Left renal cortex interstitium (tissue), 4 donors: ENCODE measurements at regions not wholly inside any gene's neighbourhood (a gene's known extent, or its start where the extent isn't known, plus 50 kb on each side); places are given as distances from the start of the nearest gene placed in this dataset.

Source experiments
- DNase-seq, 4 donors: peaks; one replicate each; pipeline ENCODE4 v3.0.0-alpha.2; 2013; ENCODE audit warnings: low read depth in 4 of 4, low spot score in 2 of 4, missing footprints in 1 of 4

DNA sequence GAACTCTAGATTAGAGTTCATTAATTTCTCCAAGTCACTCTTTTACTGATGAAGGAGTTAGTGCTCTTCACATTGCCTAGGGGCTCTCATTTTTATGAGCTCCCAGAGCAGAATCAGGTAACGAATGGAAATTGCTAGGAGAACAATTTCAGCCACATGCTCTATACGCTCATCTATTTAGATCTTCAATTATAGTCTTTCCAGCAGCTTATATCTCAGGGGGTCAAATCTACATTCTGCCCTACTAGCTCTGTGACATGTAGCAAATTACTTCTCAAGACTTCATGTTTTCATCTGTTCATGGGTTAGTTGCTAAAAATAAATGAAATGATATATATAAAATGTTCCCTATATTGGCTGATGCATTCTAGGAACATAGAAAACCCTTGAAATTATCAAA, 183.6 kb downstream of the PLPP3 start:
- DNase-seq: no peak

DNA sequence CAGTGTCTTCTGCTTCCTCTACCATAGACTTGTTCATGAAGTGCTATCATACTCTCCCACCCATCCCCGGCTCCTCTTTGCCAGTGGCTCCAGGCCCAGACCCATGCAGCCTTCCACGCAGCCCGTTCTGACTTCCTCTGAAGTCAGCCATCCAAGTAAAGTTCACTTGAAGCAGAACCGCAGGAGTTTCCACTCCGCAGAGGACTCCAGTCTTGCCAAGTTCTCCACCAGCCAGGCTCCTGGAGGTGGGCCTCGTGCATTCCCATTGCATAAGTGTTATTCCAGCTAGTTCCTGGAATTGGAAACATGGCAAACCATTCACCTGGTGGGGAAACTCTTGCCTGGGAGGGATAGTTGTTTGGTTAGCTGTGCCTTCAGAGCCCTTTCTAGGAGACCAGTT, 185.1 kb downstream of the PLPP3 start:
- no peak for DNase-seq

- DNase-seq: no peak
Observed at GRCh38 chr1:56390934-56391731, 188.2 kb downstream of the PLPP3 start.

- DNase-seq: peak in 1 of 4 donors; percentile 47
Observed at GRCh38 chr1:56390232-56390867, 189.0 kb downstream of the PLPP3 start.

- no peak for DNase-seq
Observed at GRCh38 chr1:56389813-56390212, 189.6 kb downstream of the PLPP3 start.

DNA sequence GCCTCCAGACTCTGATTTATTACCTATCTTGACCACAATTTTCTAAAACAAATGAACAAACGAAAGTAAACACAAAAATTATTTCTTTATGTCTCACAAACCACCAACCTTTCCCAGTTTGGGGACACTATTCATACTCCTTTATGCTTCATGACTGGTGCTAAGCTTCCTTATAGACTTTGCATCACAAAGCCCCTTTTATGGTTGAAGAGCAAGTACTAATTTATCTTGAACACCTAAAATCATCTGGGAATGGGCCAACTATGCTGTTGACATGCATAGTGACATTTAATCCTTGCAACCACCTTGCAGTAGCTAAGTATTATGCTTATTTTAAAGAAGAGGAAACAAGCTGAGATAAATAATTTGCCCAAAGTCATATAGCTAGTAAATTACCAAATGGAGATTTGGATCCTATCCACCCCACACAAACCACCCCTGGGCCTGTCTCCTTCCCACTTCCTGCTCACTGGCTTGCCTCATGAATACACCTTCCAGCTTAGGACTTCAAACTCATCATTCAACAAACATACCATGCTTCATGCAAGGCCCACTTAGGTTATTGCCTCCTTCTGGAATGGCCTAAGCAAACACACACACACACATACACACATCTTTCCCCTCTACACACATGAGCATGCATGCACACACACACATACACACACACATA, 192.2 kb downstream of the PLPP3 start:
- no peak for DNase-seq

- no peak for DNase-seq
Observed at GRCh38 chr1:56385314-56385713, 194.0 kb downstream of the PLPP3 start.

- no peak for DNase-seq
Observed at GRCh38 chr1:56382929-56383328, 196.4 kb downstream of the PLPP3 start.

- DNase-seq: no peak
Observed at GRCh38 chr1:56380531-56380930, 198.8 kb downstream of the PLPP3 start.

DNA sequence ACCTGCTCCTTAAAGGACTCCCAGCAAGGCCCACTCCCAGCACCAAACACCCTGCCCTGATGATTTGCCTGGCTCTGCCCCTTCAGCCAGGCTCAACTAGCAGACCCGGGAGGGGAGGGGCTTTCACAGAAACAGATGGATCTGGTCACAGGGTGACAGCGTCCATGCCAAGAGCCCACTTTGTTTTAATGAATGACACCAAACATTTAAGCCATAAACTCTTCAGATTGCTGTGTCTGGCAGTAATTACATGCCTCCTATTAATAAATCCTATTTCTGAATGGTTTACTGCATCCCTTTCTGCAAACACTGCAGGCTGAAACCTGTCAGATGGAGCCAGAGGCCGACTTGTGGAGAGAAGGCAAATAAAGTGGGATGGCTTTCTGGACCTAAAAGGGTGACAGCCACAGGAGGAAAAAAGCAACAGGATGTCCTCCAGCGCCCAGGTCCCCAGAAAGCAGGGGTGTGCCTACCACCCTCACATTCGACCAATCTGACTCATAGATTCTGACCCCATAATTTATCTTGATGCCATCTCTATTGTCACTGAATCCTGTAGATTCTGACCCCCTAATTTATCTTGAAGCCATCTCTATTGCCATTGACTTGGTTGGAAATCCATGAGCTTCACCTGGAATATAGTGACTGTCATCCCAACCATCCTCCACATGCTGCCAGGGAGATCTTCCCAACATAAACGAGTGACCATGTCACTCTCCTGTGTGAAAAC, 200.9 kb downstream of the PLPP3 start:
- peak in 3 of 4 donors; percentile 39 to 46 (median 42) for DNase-seq

DNA sequence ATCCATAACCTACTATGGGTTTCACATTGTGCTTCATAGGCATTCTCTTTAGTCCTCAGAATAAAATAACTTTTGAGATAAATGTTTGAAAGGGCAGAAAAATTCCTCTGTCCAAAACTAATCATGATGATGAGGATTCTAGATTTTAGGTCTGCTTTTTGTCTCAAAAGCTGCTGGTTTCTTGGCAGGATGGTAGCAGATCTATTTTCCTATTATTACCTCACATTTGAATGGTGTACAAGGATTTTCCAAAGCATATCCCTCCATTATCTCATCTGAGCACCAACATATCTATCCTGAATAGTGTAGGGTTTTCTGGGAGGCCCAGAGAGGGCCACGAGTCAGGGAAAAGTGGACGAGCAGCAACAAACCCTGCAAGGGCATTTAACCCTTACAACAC, 201.9 kb downstream of the PLPP3 start:
- no peak for DNase-seq

DNA sequence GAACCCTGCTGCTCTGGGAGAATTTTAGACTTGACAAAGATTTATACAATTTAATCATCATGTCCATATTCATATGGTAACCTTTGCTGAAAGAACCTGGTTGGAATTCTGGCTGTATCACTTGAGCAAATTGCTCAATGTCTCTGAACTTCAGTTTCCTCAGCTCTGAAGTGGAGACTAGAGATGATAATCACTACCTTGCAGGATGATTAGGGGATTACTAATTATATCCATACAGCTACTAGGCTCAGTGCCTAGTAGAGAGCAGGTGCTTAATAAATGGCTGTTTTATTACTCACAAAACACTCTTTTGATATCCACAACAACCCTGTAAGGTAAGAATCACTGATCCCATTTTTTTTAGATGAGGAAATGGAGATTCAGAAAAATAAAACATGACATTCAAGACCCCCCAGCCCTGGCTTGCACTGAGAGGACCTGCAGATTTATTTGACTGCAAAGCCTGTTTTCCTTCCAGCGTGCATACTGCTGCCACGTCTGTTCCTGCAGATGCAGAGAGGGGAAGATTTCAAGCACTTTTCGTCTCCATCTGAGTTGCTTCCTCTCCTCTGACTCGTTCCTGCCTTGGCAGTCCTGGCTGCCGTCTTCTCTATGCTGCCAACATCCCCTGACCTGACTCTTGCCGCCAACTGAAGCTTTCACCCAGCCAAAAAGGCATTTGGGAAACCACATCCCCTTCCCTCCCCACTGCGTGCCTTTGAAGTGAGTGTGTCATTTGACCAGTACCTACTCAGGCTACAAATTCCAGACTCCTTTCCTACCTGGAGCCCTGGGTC, 203.0 kb downstream of the PLPP3 start:
- DNase-seq: no peak

GRCh38 chr1:56375326-56375804, 204.0 kb downstream of the PLPP3 start:
- no peak for DNase-seq

DNA sequence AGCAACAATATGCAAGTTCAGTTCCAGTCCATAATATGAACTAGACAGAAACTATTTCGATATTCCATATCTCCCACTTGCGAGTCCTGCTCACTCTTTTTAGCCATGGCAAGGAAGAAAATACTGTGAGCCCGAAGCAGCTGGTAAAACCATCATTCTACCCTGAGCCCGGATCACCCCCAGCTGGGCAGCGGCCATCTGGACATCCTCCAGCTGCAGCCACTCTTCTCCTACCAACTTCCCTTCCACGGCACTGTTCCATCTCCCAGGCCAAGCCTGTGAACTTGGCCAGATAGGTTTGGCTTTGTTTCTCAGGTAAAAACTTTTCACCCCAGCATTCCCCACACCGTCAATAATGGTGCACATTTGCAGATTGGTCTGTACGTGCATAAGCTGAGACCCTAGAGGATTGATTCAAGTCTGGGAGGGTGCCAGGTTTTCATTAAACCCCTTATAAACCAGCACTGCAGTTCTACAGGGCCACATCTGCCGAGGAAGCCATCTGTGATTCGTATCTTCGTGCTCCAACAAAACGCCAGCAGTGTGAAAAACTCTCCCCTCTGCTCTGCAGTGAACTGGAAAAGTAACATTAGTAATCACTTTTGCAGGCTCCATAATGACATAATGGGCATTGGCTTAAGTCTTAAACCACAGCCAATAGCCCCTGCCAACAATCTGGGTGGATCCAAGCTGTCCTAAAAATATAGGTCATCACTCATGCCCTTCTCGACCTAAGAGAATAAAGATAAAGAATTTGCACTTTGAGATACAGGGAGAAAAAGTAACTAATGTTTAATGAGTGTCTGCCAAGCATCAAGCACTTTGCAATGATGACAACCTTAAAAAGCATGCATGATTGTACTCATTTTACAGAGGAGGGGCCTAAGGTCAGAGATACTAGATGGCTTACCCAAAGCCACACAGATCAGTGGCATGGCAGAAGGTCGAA, 205.1 kb downstream of the PLPP3 start:
- DNase-seq: no peak

GRCh38 chr1:56370513-56370912, 208.8 kb downstream of the PLPP3 start:
- DNase-seq: no peak

DNA sequence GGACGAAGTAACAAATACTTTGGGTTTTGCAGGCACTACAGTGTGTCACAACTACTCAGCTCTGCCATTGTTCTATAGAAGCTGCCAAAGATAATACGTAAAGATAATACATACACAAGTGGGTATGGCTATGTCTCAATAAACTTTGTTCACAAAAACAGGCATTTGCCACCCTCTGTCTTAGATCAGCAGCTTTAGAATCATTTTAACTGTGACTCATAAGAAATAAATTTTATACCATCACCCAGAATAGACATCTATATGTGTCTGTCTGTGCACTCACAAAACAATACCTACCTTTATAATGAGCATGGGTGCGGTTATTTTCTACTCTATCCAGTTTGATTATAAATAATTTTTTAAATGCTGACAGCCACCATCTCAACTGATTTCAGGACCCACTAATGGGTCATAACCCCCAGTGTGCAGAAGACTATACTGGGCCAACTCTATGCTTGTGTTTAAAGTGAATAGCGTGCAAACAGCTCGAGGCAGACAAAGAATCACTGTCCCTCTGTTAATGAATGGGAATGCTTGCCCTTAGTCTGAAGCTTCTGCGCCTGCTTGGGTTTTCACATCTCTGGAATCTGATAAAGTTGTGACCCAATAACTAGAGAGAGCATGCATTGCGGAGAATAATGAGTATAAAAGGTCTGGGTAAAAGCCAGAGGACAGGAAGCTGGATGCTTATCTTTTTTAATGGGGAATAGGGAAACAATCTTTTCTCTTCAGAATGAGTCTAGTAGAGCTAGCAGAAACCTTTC, 216.2 kb downstream of the PLPP3 start:
- no peak for DNase-seq

DNA sequence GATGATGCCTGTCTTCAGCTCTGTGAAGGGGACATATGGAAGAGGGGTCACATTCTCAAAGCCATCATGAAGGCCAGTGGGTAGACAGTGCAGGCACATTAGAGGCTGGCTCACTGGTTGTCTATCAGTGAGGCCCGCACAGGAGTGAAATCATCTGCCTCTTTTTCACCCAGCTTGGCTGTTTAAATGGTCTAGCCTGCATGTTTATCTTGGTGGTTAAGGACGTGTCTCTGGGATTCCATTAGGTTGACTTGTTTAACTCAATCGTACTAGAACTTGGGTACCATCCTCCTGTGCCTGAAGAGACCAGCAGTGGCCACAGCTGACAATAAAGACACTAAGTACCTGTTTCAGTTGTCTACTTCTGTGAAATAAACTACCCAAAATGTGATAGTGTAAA, 219.3 kb downstream of the PLPP3 start:
- no peak for DNase-seq

DNA sequence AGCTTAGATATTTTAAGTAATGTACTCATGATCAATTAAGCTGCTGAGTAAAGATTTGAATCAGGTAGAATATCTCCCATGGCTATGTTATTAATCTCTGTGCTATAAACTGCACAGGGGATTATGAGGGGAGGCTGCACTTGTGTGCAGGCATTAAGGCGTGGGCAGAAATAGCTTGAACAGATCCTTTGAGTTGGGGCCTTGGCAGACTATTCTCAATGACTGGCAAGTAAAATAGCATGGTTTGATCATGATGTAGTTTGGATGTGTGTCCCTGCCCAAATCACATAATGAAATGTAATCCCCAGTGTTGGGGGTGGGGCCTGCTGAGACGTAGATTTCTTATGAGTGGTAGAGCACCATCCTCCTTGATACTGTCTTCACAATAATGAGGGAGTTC, 220.3 kb downstream of the PLPP3 start:
- no peak for DNase-seq
